GM23248 (cell line): ENCODE measurements at regions not wholly inside any gene's neighbourhood (a gene's known extent, or its start where the extent isn't known, plus 50 kb on each side); places are given as distances from the start of the nearest gene placed in this dataset.

Experiments used
- EZH2 ChIP-seq: fragments of 200-600 bp; sonication (generic); IDR thresholded peaks from 2 replicates; pipeline ENCODE4 v1.6.1; 2018; ENCODE audit warnings: antibody characterized with exemption, mild to moderate bottlenecking; ENCODE audit not compliant: insufficient read depth, poor library complexity, severe bottlenecking
- EZH2phosphoT487 ChIP-seq: fragments of 200-600 bp; sonication (generic); IDR thresholded peaks from 2 replicates; pipeline ENCODE4 v1.6.1; 2018; ENCODE audit warnings: antibody characterized with exemption, moderate library complexity, mild to moderate bottlenecking, low read depth; ENCODE audit not compliant: insufficient read depth

DNA sequence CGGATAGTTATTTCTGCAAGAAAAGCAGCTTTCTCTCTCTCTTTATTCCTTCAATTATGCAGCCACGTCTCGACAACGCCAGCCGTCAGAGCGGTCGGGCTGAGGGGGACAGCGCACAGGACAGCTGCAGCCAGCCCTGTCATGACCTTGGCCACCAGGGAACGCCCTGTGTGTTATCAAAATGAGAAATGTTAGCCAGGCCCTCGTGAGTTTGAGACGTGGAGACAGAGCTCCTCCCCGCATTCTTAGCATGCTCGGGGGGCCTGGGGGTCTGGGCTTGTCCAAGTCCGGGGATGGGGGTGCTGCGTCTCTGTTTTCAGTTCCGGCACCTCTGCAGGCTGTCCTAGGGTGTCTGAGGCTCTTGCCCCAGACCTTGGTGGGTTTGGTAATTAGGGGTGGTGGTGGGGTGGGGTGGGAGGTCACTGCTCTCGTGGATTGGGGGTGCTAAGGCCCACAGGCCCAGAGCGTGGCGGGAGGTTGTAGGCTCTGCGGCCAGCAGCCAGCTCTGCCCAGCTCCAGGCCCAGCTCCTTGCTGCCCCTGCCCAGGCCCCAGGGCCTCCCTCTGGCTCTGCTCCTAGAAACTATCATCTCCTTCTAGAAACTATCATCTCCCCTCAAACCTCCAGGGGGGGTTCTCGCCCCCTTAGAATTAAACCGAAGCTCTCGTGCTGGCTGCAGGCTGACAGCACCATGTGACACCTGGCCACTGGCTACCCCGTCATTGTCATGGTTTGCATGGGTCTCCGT, 54.3 kb upstream of the GATA5 start:
- TF ChIP-seq EZH2 (no peak), EZH2phosphoT487 (no peak)
